GM12878 (cell line): ENCODE measurements at regions not wholly inside any gene's neighbourhood (a gene's known extent, or its start where the extent isn't known, plus 50 kb on each side); places are given as distances from the start of the nearest gene placed in this dataset.

ENCODE experiments used
- ATAC-seq: fragments of 200-7000 bp; cut with Tn5 transposase; 3 replicates; pipeline ENCODE4 v1.9.1; 2020; ENCODE audit warnings: mild to moderate bottlenecking, moderate library complexity
- BruUV-seq: library from RNA; stranded (reverse); fragments of 400-500 nt; replicated peaks from 2 replicates; lab custom pipeline; 2021; lab: Mats Ljungman, UMichigan
- CTCF ChIA-PET: fragments of 300-600 bp; sonication (Branson Sonifier 250); formaldehyde crosslinking; extraction: SDS; loops from one replicate; lab custom pipeline; 2021; ENCODE audit warnings: inconsistent platforms; lab: Yijun Ruan, JAX
- POLR2A ChIA-PET: fragments of 350-600 bp; formaldehyde crosslinking; extraction: SDS; loops from one replicate; lab custom pipeline; 2021; ENCODE audit warnings: inconsistent platforms; lab: Charles Lee
- RAD21 ChIA-PET: fragments of 300-600 bp; sonication (Branson Sonifier 250); formaldehyde crosslinking; loops from one replicate; lab custom pipeline; 2023; ENCODE audit warnings: antibody characterized with exemption; ENCODE audit not compliant: unreplicated experiment; lab: Charles Lee
- SMC1A ChIA-PET: fragments of 300-600 bp; sonication (Branson Sonifier 250); formaldehyde crosslinking; loops from one replicate; lab custom pipeline; 2023; ENCODE audit not compliant: unreplicated experiment, uncharacterized antibody; lab: Charles Lee
- DNase-seq: peaks from one replicate; pipeline ENCODE4 v3.0.0-alpha.2; 2011; ENCODE audit warnings: low read depth, low spot score
- FAIRE-seq: peaks from 3 replicates; lab custom pipeline; 2011; peaks lifted over from hg19 to GRCh38; lab: Jason Lieb, UNC
- H2AFZ ChIP-seq: 2 replicates; pipeline ENCODE4 v1.6.0; 2011; ENCODE audit warnings: low read depth, low read length, control low read depth; ENCODE audit not compliant: control insufficient read depth
- H3K27ac ChIP-seq: 2 replicates; pipeline ENCODE4 v1.5.1; 2011; ENCODE audit warnings: control low read depth; ENCODE audit not compliant: control insufficient read depth, insufficient read depth
- H3K27me3 ChIP-seq, 2 experiments: replicated peaks in 1 of 2; 2 replicates each; pipeline versions ENCODE4 v1.6.0 to v1.6.1; 2011; ENCODE audit warnings: low read length in 1 of 2; ENCODE audit not compliant: control insufficient read depth in 2 of 2, insufficient read depth in 2 of 2
- H3K36me3 ChIP-seq, 2 experiments: 2 replicates each; pipeline ENCODE4 v1.5.1; 2011; ENCODE audit warnings: low read length in 1 of 2; ENCODE audit not compliant: control insufficient read depth in 2 of 2, insufficient read depth in 2 of 2
- H3K4me1 ChIP-seq: 2 replicates; pipeline ENCODE4 v1.6.1; 2011; ENCODE audit warnings: mild to moderate bottlenecking, low read length, moderate library complexity, mixed read lengths; ENCODE audit not compliant: control insufficient read depth, insufficient read depth
- H3K4me2 ChIP-seq: 2 replicates; pipeline ENCODE4 v1.6.0; 2011; ENCODE audit warnings: control low read depth; ENCODE audit not compliant: control insufficient read depth, insufficient read depth
- H3K4me3 ChIP-seq: fragments of 200-600 bp; sonication (generic); 2 replicates; pipeline ENCODE4 v1.5.1; 2016
- H3K79me2 ChIP-seq: 2 replicates; pipeline ENCODE4 v1.6.0; 2011; ENCODE audit warnings: low read length; ENCODE audit not compliant: control insufficient read depth, insufficient read depth
- H3K9ac ChIP-seq: 2 replicates; pipeline ENCODE4 v1.8.0; 2011; ENCODE audit warnings: low read length, control low read depth, mixed read lengths; ENCODE audit not compliant: control insufficient read depth, insufficient read depth
- H3K9me3 ChIP-seq: replicated peaks from 3 replicates; pipeline ENCODE4 v1.5.1; 2011; ENCODE audit warnings: mild to moderate bottlenecking, low read length; ENCODE audit not compliant: control insufficient read depth, insufficient read depth
- H4K20me1 ChIP-seq: 2 replicates; pipeline ENCODE4 v1.6.0; 2011; ENCODE audit not compliant: control insufficient read depth, insufficient read depth
- CHD1 ChIP-seq: IDR thresholded peaks from 2 replicates; pipeline ENCODE4 v1.6.1; 2012; ENCODE audit warnings: low read depth, low read length, improper control_type of control experiment
- EZH2 ChIP-seq: IDR thresholded peaks from 2 replicates; pipeline ENCODE4 v1.6.1; 2012; ENCODE audit warnings: low read depth, mild to moderate bottlenecking, control low read depth, inconsistent platforms, low read length, borderline replicate concordance; ENCODE audit not compliant: control insufficient read depth
- MEF2B ChIP-seq: fragments of 450-650 bp; IDR thresholded peaks from 2 replicates; pipeline ENCODE4 v1.6.1; 2018; ENCODE audit warnings: mild to moderate bottlenecking, moderate library complexity; ENCODE audit not compliant: partially characterized antibody, poor library complexity, severe bottlenecking
- NFYB ChIP-seq: IDR thresholded peaks from 2 replicates; pipeline ENCODE4 v1.6.1; 2011; ENCODE audit warnings: low read depth, mild to moderate bottlenecking, low read length, improper control_type of control experiment, moderate library complexity; ENCODE audit not compliant: insufficient read depth
- SPI1 ChIP-seq: IDR thresholded peaks from 2 replicates; pipeline ENCODE4 v1.6.1; 2011; ENCODE audit warnings: low read depth, mild to moderate bottlenecking, low read length, moderate library complexity, borderline replicate concordance; ENCODE audit not compliant: insufficient read depth
- WGBS: methylation state at CpG from one replicate; pipeline ENCODE4 v1.1.6; 2016; ENCODE audit warnings: low lambda C conversion rate; ENCODE audit not compliant: insufficient replicate concordance, insufficient coverage; ENCODE audit errors: missing lambda C conversion rate; 5-methylcytosine and 5-hydroxymethylcytosine counted together
- in situ Hi-C: fragments of 300-500 bp; cut with MboI; formaldehyde crosslinking; loops from 9 replicates; pipeline ENCODE4 v1.14.3; 2018; ENCODE audit warnings: mixed read lengths
- intact Hi-C: fragments of 100-400 bp; cut with micrococcal nuclease; formaldehyde crosslinking; loops from one replicate; pipeline ENCODE4 v1.14.2; 2022; ENCODE audit not compliant: unreplicated experiment
- TF ChIP-seq, protein P1 (sequence below): fragments of 450-650 bp; IDR thresholded peaks from 2 replicates; pipeline ENCODE4 v1.6.1; 2017; ENCODE audit warnings: mild to moderate bottlenecking
- TF ChIP-seq, protein P2 (sequence below): IDR thresholded peaks from 2 replicates; pipeline ENCODE4 v1.6.1; 2012; ENCODE audit warnings: improper control_type of control experiment, low read depth, low read length; ENCODE audit not compliant: insufficient replicate concordance
- TF ChIP-seq, protein P3 (sequence below): IDR thresholded peaks from 2 replicates; pipeline ENCODE4 v1.6.1; 2012; ENCODE audit warnings: low read depth, low read length, improper control_type of control experiment

DNA sequence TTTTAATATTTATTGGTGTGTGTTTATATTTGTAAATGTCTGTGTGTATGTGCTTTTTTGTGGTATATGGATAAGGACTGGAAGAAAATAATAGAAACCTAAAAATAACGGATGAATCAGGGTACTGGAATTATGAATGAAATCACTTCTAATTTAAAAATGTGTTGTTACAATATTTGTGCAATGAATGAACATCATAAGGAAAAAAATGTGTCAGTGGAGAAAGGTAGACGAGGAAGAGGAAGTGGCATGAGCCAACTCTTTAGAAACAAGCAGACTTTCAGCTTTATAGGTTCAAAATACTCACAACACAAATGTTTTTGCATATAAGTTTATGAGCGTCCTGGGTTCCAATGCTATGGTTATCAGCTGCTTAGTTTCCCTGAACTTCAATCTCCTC is 59.4 kb downstream of the SOX2 start:
- Histone ChIP-seq H3K9ac (no peak overlapping the region), H3K9me3 (no peaks in the 10 kb centered on the region), H2AFZ (no peak overlapping the region), H3K79me2 (no peaks in the 10 kb centered on the region), H3K4me1 (no peaks in the 10 kb centered on the region), H4K20me1 (no peaks in the 10 kb centered on the region), H3K27me3 (no peaks in the 10 kb centered on the region), H3K27ac (no peak overlapping the region), H3K36me3 (no peaks in the 10 kb centered on the region), H3K4me3 (no peak overlapping the region), H3K4me2 (no peak overlapping the region)
- no peak for FAIRE-seq
- POLR2A ChIA-PET = no interaction called here
- intact Hi-C loops = no loop called here
- TF ChIP-seq MEF2B (no peak), SPI1 (0 out of 2 replicates have a peak, but pooled peaks have one; percentile 8)
- TF ChIP-seq, protein P1, sequence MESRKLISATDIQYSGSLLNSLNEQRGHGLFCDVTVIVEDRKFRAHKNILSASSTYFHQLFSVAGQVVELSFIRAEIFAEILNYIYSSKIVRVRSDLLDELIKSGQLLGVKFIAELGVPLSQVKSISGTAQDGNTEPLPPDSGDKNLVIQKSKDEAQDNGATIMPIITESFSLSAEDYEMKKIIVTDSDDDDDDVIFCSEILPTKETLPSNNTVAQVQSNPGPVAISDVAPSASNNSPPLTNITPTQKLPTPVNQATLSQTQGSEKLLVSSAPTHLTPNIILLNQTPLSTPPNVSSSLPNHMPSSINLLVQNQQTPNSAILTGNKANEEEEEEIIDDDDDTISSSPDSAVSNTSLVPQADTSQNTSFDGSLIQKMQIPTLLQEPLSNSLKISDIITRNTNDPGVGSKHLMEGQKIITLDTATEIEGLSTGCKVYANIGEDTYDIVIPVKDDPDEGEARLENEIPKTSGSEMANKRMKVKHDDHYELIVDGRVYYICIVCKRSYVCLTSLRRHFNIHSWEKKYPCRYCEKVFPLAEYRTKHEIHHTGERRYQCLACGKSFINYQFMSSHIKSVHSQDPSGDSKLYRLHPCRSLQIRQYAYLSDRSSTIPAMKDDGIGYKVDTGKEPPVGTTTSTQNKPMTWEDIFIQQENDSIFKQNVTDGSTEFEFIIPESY = no peak
- WGBS = 16% methylated on average over 3 of the region's 3 CpGs
- DNase-seq = no peak
- RAD21 ChIA-PET = no interaction called here
- no peak for ATAC-seq
- BruUV-seq = no TSS peak
- CTCF ChIA-PET = no interaction called here
- in situ Hi-C loops = no loop called here
- SMC1A ChIA-PET = interaction anchor here (1.4 kb wide), 1 partner anchor 10 kb away, joined by 5 read pairs; no protein-coding TSS in a partner anchor

DNA sequence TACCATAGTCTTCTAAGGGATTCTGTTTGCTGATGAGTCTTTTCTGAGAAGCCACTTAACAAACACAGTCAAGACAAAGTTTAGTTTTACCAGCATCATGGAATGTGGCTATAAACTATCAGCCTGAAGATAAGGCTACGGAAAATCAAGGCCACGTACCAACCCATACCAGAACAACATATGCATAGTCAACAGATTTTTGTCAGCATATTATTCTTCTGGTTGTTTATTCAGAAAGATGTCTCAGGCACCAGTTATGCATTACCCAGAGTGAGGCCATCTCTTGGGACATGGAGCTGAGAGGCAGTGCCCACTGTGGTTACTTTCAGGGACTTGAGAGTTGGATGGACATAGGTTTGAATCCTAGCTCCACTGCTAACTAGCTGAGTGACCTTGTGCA is 60.4 kb downstream of the SOX2 start:
- ATAC-seq = no peak
- FAIRE-seq = no peak
- Histone ChIP-seq H3K4me2 (no peak overlapping the region), H3K27ac (no peak overlapping the region), H3K27me3 (no peaks in the 10 kb centered on the region), H4K20me1 (no peaks in the 10 kb centered on the region), H3K4me3 (no peak overlapping the region), H3K79me2 (no peaks in the 10 kb centered on the region), H3K9ac (no peak overlapping the region), H3K9me3 (no peaks in the 10 kb centered on the region), H2AFZ (no peak overlapping the region), H3K4me1 (no peaks in the 10 kb centered on the region), H3K36me3 (no peaks in the 10 kb centered on the region)
- ChIA-PET POLR2A (interaction anchor here (0.7 kb wide), 1 partner anchor 814 kb away, joined by 4 read pairs; no protein-coding TSS in a partner anchor), RAD21 (no interaction called here), CTCF (no interaction called here), SMC1A (interaction anchor here (1.4 kb wide), 1 partner anchor 9 kb away, joined by 5 read pairs; no protein-coding TSS in a partner anchor)
- 61% methylated on average over 2 of the region's 2 CpGs for WGBS
- in situ Hi-C loops = no loop called here
- no peak for DNase-seq
- intact Hi-C loops = no loop called here
- BruUV-seq = no TSS peak
- TF ChIP-seq, protein P2, sequence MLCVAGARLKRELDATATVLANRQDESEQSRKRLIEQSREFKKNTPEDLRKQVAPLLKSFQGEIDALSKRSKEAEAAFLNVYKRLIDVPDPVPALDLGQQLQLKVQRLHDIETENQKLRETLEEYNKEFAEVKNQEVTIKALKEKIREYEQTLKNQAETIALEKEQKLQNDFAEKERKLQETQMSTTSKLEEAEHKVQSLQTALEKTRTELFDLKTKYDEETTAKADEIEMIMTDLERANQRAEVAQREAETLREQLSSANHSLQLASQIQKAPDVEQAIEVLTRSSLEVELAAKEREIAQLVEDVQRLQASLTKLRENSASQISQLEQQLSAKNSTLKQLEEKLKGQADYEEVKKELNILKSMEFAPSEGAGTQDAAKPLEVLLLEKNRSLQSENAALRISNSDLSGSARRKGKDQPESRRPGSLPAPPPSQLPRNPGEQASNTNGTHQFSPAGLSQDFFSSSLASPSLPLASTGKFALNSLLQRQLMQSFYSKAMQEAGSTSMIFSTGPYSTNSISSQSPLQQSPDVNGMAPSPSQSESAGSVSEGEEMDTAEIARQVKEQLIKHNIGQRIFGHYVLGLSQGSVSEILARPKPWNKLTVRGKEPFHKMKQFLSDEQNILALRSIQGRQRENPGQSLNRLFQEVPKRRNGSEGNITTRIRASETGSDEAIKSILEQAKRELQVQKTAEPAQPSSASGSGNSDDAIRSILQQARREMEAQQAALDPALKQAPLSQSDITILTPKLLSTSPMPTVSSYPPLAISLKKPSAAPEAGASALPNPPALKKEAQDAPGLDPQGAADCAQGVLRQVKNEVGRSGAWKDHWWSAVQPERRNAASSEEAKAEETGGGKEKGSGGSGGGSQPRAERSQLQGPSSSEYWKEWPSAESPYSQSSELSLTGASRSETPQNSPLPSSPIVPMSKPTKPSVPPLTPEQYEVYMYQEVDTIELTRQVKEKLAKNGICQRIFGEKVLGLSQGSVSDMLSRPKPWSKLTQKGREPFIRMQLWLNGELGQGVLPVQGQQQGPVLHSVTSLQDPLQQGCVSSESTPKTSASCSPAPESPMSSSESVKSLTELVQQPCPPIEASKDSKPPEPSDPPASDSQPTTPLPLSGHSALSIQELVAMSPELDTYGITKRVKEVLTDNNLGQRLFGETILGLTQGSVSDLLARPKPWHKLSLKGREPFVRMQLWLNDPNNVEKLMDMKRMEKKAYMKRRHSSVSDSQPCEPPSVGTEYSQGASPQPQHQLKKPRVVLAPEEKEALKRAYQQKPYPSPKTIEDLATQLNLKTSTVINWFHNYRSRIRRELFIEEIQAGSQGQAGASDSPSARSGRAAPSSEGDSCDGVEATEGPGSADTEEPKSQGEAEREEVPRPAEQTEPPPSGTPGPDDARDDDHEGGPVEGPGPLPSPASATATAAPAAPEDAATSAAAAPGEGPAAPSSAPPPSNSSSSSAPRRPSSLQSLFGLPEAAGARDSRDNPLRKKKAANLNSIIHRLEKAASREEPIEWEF = no peak
- TF ChIP-seq NFYB = no peak
- no peak for TF ChIP-seq CHD1
- TF ChIP-seq, protein P3, sequence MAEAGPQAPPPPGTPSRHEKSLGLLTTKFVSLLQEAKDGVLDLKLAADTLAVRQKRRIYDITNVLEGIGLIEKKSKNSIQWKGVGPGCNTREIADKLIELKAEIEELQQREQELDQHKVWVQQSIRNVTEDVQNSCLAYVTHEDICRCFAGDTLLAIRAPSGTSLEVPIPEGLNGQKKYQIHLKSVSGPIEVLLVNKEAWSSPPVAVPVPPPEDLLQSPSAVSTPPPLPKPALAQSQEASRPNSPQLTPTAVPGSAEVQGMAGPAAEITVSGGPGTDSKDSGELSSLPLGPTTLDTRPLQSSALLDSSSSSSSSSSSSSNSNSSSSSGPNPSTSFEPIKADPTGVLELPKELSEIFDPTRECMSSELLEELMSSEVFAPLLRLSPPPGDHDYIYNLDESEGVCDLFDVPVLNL = no peak
- no peak for TF ChIP-seq EZH2
